CD8-positive, alpha-beta memory T cell (primary cell): ENCODE measurements at regions not wholly inside any gene's neighbourhood (a gene's known extent, or its start where the extent isn't known, plus 50 kb on each side); places are given as distances from the start of the nearest gene placed in this dataset.

Experiments used
- CTCF ChIA-PET: fragments of 350-600 bp; sonication (Branson Sonifier 250); formaldehyde crosslinking; loops from one replicate; lab custom pipeline; 2021; ENCODE audit warnings: antibody characterized with exemption; lab: Charles Lee
- POLR2A ChIA-PET: fragments of 350-600 bp; sonication (Branson Sonifier 250); formaldehyde crosslinking; loops from one replicate; lab custom pipeline; 2021; ENCODE audit warnings: antibody characterized with exemption; lab: Charles Lee
- DNase-seq, 5 donors: peaks; one replicate each; pipeline versions ENCODE4 v3.0.0 to v3.0.0-alpha.2; 2020 to 2022; ENCODE audit warnings: mixed read lengths in 1 of 5
- H3K27ac ChIP-seq: one replicate; pipeline ENCODE4 v1.7.0; 2013; ENCODE audit warnings: low read depth, mild to moderate bottlenecking, low read length, moderate library complexity
- H3K27me3 ChIP-seq: 2 replicates; pipeline ENCODE4 v1.7.0; 2013; ENCODE audit warnings: low read length, mild to moderate bottlenecking; ENCODE audit not compliant: insufficient read depth, poor library complexity, severe bottlenecking
- H3K36me3 ChIP-seq: 2 replicates; pipeline ENCODE4 v1.7.0; 2013; ENCODE audit warnings: mild to moderate bottlenecking, low read length, moderate library complexity; ENCODE audit not compliant: insufficient read depth
- H3K4me1 ChIP-seq: 2 replicates; pipeline ENCODE4 v1.7.0; 2013; ENCODE audit warnings: mild to moderate bottlenecking, low read length, moderate library complexity; ENCODE audit not compliant: insufficient read depth
- H3K4me3 ChIP-seq: 2 replicates; pipeline ENCODE4 v1.7.0; 2013; ENCODE audit warnings: mild to moderate bottlenecking, low read length
- H3K9me3 ChIP-seq: 2 replicates; pipeline ENCODE4 v1.7.0; 2013; ENCODE audit warnings: mild to moderate bottlenecking, low read length
- H3K27ac Mint-ChIP-seq, 8 donors: one replicate each; pipeline ENCODE4 v1.8.0; 2020 to 2021; ENCODE audit warnings: mixed read lengths in 8 of 8, mild to moderate bottlenecking in 6 of 8, inconsistent platforms in 3 of 8, moderate library complexity in 3 of 8
- H3K27me3 Mint-ChIP-seq, 2 donors: one replicate each; pipeline ENCODE4 v1.8.0; 2020 to 2021; ENCODE audit warnings: mixed read lengths in 2 of 2, mild to moderate bottlenecking in 1 of 2, moderate library complexity in 1 of 2
- H3K36me3 Mint-ChIP-seq, 3 donors: one replicate each; pipeline ENCODE4 v1.8.0; 2020 to 2021; ENCODE audit warnings: mixed read lengths in 3 of 3, inconsistent platforms in 1 of 3, mild to moderate bottlenecking in 1 of 3
- H3K4me1 Mint-ChIP-seq, 3 donors: one replicate each; pipeline ENCODE4 v1.8.0; 2020 to 2021; ENCODE audit warnings: mixed read lengths in 3 of 3, inconsistent platforms in 1 of 3, mild to moderate bottlenecking in 1 of 3
- H3K4me3 Mint-ChIP-seq, 7 donors: one replicate each; pipeline ENCODE4 v1.8.0; 2020 to 2021; ENCODE audit warnings: mixed read lengths in 7 of 7, mild to moderate bottlenecking in 6 of 7, moderate library complexity in 4 of 7, inconsistent platforms in 2 of 7
- H3K9me3 Mint-ChIP-seq, 5 donors: one replicate each; pipeline ENCODE4 v1.8.0; 2020 to 2022; ENCODE audit warnings: mixed read lengths in 5 of 5, mild to moderate bottlenecking in 3 of 5, moderate library complexity in 2 of 5, inconsistent platforms in 1 of 5

- H3K9me3 ChIP-seq = no peaks in the 10 kb centered on the region
- no peaks in the 10 kb centered on the region for H3K27me3 ChIP-seq
- no peak overlapping the region for H3K27ac Mint-ChIP-seq
- peaks cover 9 to 58% of the 10 kb centered on the region in 2 donors for H3K27me3 Mint-ChIP-seq
- no peaks in the 10 kb centered on the region for H3K36me3 Mint-ChIP-seq
- H3K36me3 ChIP-seq = no peaks in the 10 kb centered on the region
- no peak for DNase-seq
- CTCF ChIA-PET = no interaction called here
- no peak overlapping the region for H3K4me3 ChIP-seq
- H3K4me1 Mint-ChIP-seq = no peaks in the 10 kb centered on the region
- no peaks in the 10 kb centered on the region for H3K4me1 ChIP-seq
- H3K27ac ChIP-seq = no peak overlapping the region
- no peaks in the 10 kb centered on the region for H3K9me3 Mint-ChIP-seq
- POLR2A ChIA-PET = no interaction called here
- H3K4me3 Mint-ChIP-seq = no peak overlapping the region
These were observed 108.8 kb upstream of the UBE2E3 start for GRCh38 chr2:180871649-180872048.

GRCh38 chr2:180849851-180850250 is 130.6 kb upstream of the UBE2E3 start:
- no peaks in the 10 kb centered on the region for H3K9me3 Mint-ChIP-seq
- H3K27ac Mint-ChIP-seq = no peak overlapping the region
- Histone ChIP-seq H3K36me3 (no peaks in the 10 kb centered on the region), H3K4me3 (no peak overlapping the region), H3K27ac (no peak overlapping the region), H3K27me3 (no peaks in the 10 kb centered on the region), H3K9me3 (no peaks in the 10 kb centered on the region), H3K4me1 (no peaks in the 10 kb centered on the region)
- H3K4me3 Mint-ChIP-seq = no peak overlapping the region
- no peaks in the 10 kb centered on the region for H3K4me1 Mint-ChIP-seq
- ChIA-PET CTCF (no interaction called here), POLR2A (no interaction called here)
- H3K36me3 Mint-ChIP-seq = no peaks in the 10 kb centered on the region
- DNase-seq = no peak
- peaks cover 0 to 2% of the 10 kb centered on the region in 2 donors for H3K27me3 Mint-ChIP-seq

GRCh38 chr2:180848393-180848792 is 132.0 kb upstream of the UBE2E3 start:
- H3K9me3 Mint-ChIP-seq = no peaks in the 10 kb centered on the region
- Histone ChIP-seq H3K4me1 (no peaks in the 10 kb centered on the region), H3K36me3 (no peaks in the 10 kb centered on the region), H3K9me3 (no peaks in the 10 kb centered on the region), H3K27ac (no peak overlapping the region), H3K27me3 (no peaks in the 10 kb centered on the region), H3K4me3 (no peak overlapping the region)
- no peaks in the 10 kb centered on the region for H3K4me1 Mint-ChIP-seq
- H3K27ac Mint-ChIP-seq = no peak overlapping the region
- peaks cover 0 to 2% of the 10 kb centered on the region in 2 donors for H3K27me3 Mint-ChIP-seq
- POLR2A ChIA-PET = no interaction called here
- H3K4me3 Mint-ChIP-seq = no peak overlapping the region
- CTCF ChIA-PET = no interaction called here
- H3K36me3 Mint-ChIP-seq = no peaks in the 10 kb centered on the region
- no peak for DNase-seq

GRCh38 chr2:180846756-180847472 is 133.5 kb upstream of the UBE2E3 start:
- Histone ChIP-seq H3K4me3 (no peak overlapping the region), H3K9me3 (no peaks in the 10 kb centered on the region), H3K27ac (no peak overlapping the region), H3K36me3 (no peaks in the 10 kb centered on the region), H3K27me3 (no peaks in the 10 kb centered on the region), H3K4me1 (no peaks in the 10 kb centered on the region)
- CTCF ChIA-PET = no interaction called here
- H3K36me3 Mint-ChIP-seq = no peaks in the 10 kb centered on the region
- H3K9me3 Mint-ChIP-seq = no peaks in the 10 kb centered on the region
- no peak overlapping the region for H3K4me3 Mint-ChIP-seq
- peaks cover 0 to 2% of the 10 kb centered on the region in 2 donors for H3K27me3 Mint-ChIP-seq
- no peak overlapping the region for H3K27ac Mint-ChIP-seq
- POLR2A ChIA-PET = no interaction called here
- H3K4me1 Mint-ChIP-seq = no peaks in the 10 kb centered on the region
- DNase-seq = no peak

GRCh38 chr2:180842461-180842860 is 137.9 kb upstream of the UBE2E3 start:
- CTCF ChIA-PET = no interaction called here
- Mint-ChIP-seq H3K4me1 (no peaks in the 10 kb centered on the region), H3K36me3 (no peaks in the 10 kb centered on the region), H3K27ac (no peak overlapping the region), H3K27me3 (peaks cover 0 to 2% of the 10 kb centered on the region in 2 donors), H3K9me3 (peaks cover 0 to 4% (median 0%) of the 10 kb centered on the region in 5 donors), H3K4me3 (no peak overlapping the region)
- H3K36me3 ChIP-seq = no peaks in the 10 kb centered on the region
- POLR2A ChIA-PET = no interaction called here
- H3K4me3 ChIP-seq = no peak overlapping the region
- no peaks in the 10 kb centered on the region for H3K27me3 ChIP-seq
- no peak for DNase-seq
- H3K9me3 ChIP-seq = no peaks in the 10 kb centered on the region
- no peak overlapping the region for H3K27ac ChIP-seq
- no peaks in the 10 kb centered on the region for H3K4me1 ChIP-seq

GRCh38 chr2:180840641-180841040 is 139.8 kb upstream of the UBE2E3 start:
- ChIA-PET POLR2A (no interaction called here), CTCF (no interaction called here)
- Mint-ChIP-seq H3K27ac (no peak overlapping the region), H3K36me3 (no peaks in the 10 kb centered on the region), H3K9me3 (peaks cover 0 to 4% (median 0%) of the 10 kb centered on the region in 5 donors), H3K4me3 (no peak overlapping the region), H3K4me1 (no peaks in the 10 kb centered on the region), H3K27me3 (peaks cover 0 to 2% of the 10 kb centered on the region in 2 donors)
- no peaks in the 10 kb centered on the region for H3K36me3 ChIP-seq
- H3K27ac ChIP-seq = no peak overlapping the region
- H3K9me3 ChIP-seq = no peaks in the 10 kb centered on the region
- no peaks in the 10 kb centered on the region for H3K4me1 ChIP-seq
- H3K27me3 ChIP-seq = no peaks in the 10 kb centered on the region
- DNase-seq = no peak
- no peak overlapping the region for H3K4me3 ChIP-seq

- H3K4me1 Mint-ChIP-seq = no peaks in the 10 kb centered on the region
- H3K27ac ChIP-seq = no peak overlapping the region
- ChIA-PET POLR2A (no interaction called here), CTCF (no interaction called here)
- no peak for DNase-seq
- H3K9me3 Mint-ChIP-seq = peaks cover 0 to 7% (median 2%) of the 10 kb centered on the region in 5 donors
- no peak overlapping the region for H3K4me3 Mint-ChIP-seq
- no peak overlapping the region for H3K27ac Mint-ChIP-seq
- no peak overlapping the region for H3K4me3 ChIP-seq
- no peaks in the 10 kb centered on the region for H3K9me3 ChIP-seq
- H3K36me3 Mint-ChIP-seq = no peaks in the 10 kb centered on the region
- peaks cover 0 to 15% of the 10 kb centered on the region in 2 donors for H3K27me3 Mint-ChIP-seq
- H3K27me3 ChIP-seq = no peaks in the 10 kb centered on the region
- H3K36me3 ChIP-seq = no peaks in the 10 kb centered on the region
- H3K4me1 ChIP-seq = no peaks in the 10 kb centered on the region
These were observed 150.6 kb upstream of the UBE2E3 start for GRCh38 chr2:180829836-180830235.

GRCh38 chr2:180829261-180829660 is 151.1 kb upstream of the UBE2E3 start:
- no peaks in the 10 kb centered on the region for H3K36me3 Mint-ChIP-seq
- H3K27me3 Mint-ChIP-seq = peaks cover 0 to 15% of the 10 kb centered on the region in 2 donors
- H3K4me3 Mint-ChIP-seq = no peak overlapping the region
- no peak overlapping the region for H3K27ac Mint-ChIP-seq
- no peak for DNase-seq
- H3K4me1 Mint-ChIP-seq = no peaks in the 10 kb centered on the region
- Histone ChIP-seq H3K27me3 (no peaks in the 10 kb centered on the region), H3K4me3 (no peak overlapping the region), H3K9me3 (no peaks in the 10 kb centered on the region), H3K27ac (no peak overlapping the region), H3K36me3 (no peaks in the 10 kb centered on the region), H3K4me1 (no peaks in the 10 kb centered on the region)
- peaks cover 0 to 7% (median 2%) of the 10 kb centered on the region in 5 donors for H3K9me3 Mint-ChIP-seq
- ChIA-PET POLR2A (no interaction called here), CTCF (no interaction called here)
